HEK293 (cell line): ENCODE measurements at regions not wholly inside any gene's neighbourhood (a gene's known extent, or its start where the extent isn't known, plus 50 kb on each side); places are given as distances from the start of the nearest gene placed in this dataset.

ENCODE experiments used
- CTCF ChIA-PET: fragments of 350-600 bp; formaldehyde crosslinking; extraction: SDS; loops from one replicate; lab custom pipeline; 2021; ENCODE audit warnings: antibody characterized with exemption; lab: Yijun Ruan, JAX
- POLR2A ChIA-PET: fragments of 300-600 bp; formaldehyde crosslinking; extraction: SDS; loops from one replicate; lab custom pipeline; 2020; ENCODE audit warnings: antibody characterized with exemption, inconsistent platforms; lab: Yijun Ruan, JAX
- H3K27ac ChIP-seq: fragments of 200-500 bp; sonication (Bioruptor generic); 2 replicates; pipeline ENCODE4 v1.5.1; 2014; ENCODE audit warnings: low read depth, low read length, control low read depth, inconsistent platforms; ENCODE audit errors: extremely low read depth
- H3K36me3 ChIP-seq, 2 experiments: fragments of 200-500 bp in 1 of 2; sonication (Bioruptor generic) in 1 of 2; 1 replicate in 1 of 2; 2 replicates in 1 of 2; pipeline ENCODE4 v1.5.1; 2014 to 2017; ENCODE audit warnings: inconsistent platforms in 2 of 2, low read length in 2 of 2; ENCODE audit not compliant: control insufficient read depth in 2 of 2, insufficient read depth in 1 of 2
- H3K4me1 ChIP-seq: fragments of 200-500 bp; sonication (Bioruptor generic); 2 replicates; pipeline ENCODE4 v1.5.1; 2014; ENCODE audit warnings: mild to moderate bottlenecking, low read length, inconsistent platforms; ENCODE audit not compliant: control insufficient read depth, insufficient read depth
- H3K4me3 ChIP-seq: 2 replicates; pipeline ENCODE4 v1.5.1; 2011; ENCODE audit warnings: low read depth, mild to moderate bottlenecking, control low read depth, low read length, moderate library complexity
- H3K9me3 ChIP-seq: fragments of 200-500 bp; sonication (Bioruptor generic); 2 replicates; pipeline ENCODE4 v1.5.1; 2014; ENCODE audit warnings: low read depth, low read length, inconsistent platforms; ENCODE audit not compliant: control insufficient read depth, insufficient read depth
- HOXA7 ChIP-seq: sonication (generic); formaldehyde crosslinking; IDR thresholded peaks from 2 replicates; pipeline ENCODE4 v1.8.1; 2022; ENCODE audit warnings: missing genetic modification reagents, borderline replicate concordance
- KLF9 ChIP-seq: fragments of 450-650 bp; formaldehyde crosslinking; IDR thresholded peaks from 2 replicates; pipeline ENCODE4 v1.5.1; 2016; ENCODE audit warnings: missing biosample characterization, missing genetic modification characterization, low read depth
- MYNN ChIP-seq: fragments of 450-650 bp; formaldehyde crosslinking; IDR thresholded peaks from 2 replicates; pipeline ENCODE4 v1.5.1; 2016; ENCODE audit warnings: missing biosample characterization, missing genetic modification characterization, borderline replicate concordance
- OSR2 ChIP-seq: fragments of 450-650 bp; formaldehyde crosslinking; IDR thresholded peaks from 2 replicates; pipeline ENCODE4 v1.5.1; 2016; ENCODE audit warnings: missing biosample characterization, missing genetic modification characterization
- REPIN1 ChIP-seq: fragments of 450-650 bp; formaldehyde crosslinking; IDR thresholded peaks from 2 replicates; pipeline ENCODE4 v1.5.1; 2017; ENCODE audit warnings: missing biosample characterization, missing genetic modification characterization, low read depth
- ZBTB20 ChIP-seq: fragments of 450-650 bp; formaldehyde crosslinking; IDR thresholded peaks from 2 replicates; pipeline ENCODE4 v1.5.1; 2016; ENCODE audit warnings: missing biosample characterization, missing genetic modification characterization
- ZFHX2 ChIP-seq: fragments of 450-650 bp; formaldehyde crosslinking; conservative IDR thresholded peaks from 2 replicates; pipeline ENCODE4 v1.5.1; 2016; ENCODE audit warnings: missing biosample characterization, missing genetic modification characterization
- ZNF133 ChIP-seq: fragments of 450-650 bp; formaldehyde crosslinking; IDR thresholded peaks from 2 replicates; pipeline ENCODE4 v1.5.1; 2016; ENCODE audit warnings: missing biosample characterization, missing genetic modification characterization
- ZNF138 ChIP-seq: fragments of 450-650 bp; formaldehyde crosslinking; IDR thresholded peaks from 2 replicates; pipeline ENCODE4 v1.5.1; 2016; ENCODE audit warnings: missing biosample characterization, missing genetic modification characterization, borderline replicate concordance
- ZNF157 ChIP-seq: fragments of 450-650 bp; formaldehyde crosslinking; IDR thresholded peaks from 2 replicates; pipeline ENCODE4 v1.5.1; 2016; ENCODE audit warnings: missing biosample characterization, missing genetic modification characterization
- ZNF221 ChIP-seq: fragments of 450-650 bp; formaldehyde crosslinking; IDR thresholded peaks from 2 replicates; pipeline ENCODE4 v1.5.1; 2017; ENCODE audit warnings: missing biosample characterization, missing genetic modification characterization, borderline replicate concordance
- ZNF548 ChIP-seq: fragments of 450-650 bp; formaldehyde crosslinking; IDR thresholded peaks from 2 replicates; pipeline ENCODE4 v1.5.1; 2016; ENCODE audit warnings: missing biosample characterization, missing genetic modification characterization
- ZNF549 ChIP-seq: fragments of 450-650 bp; IDR thresholded peaks from 2 replicates; pipeline ENCODE4 v1.5.1; 2018; ENCODE audit warnings: missing biosample characterization, missing genetic modification characterization, mild to moderate bottlenecking, inconsistent platforms, moderate library complexity
- ZNF555 ChIP-seq: fragments of 450-650 bp; formaldehyde crosslinking; conservative IDR thresholded peaks from 2 replicates; pipeline ENCODE4 v1.5.1; 2017; ENCODE audit warnings: missing biosample characterization, mild to moderate bottlenecking, missing genetic modification characterization, inconsistent platforms
- ZNF571 ChIP-seq: fragments of 450-650 bp; formaldehyde crosslinking; IDR thresholded peaks from 2 replicates; pipeline ENCODE4 v1.5.0; 2017; ENCODE audit warnings: missing biosample characterization, missing genetic modification characterization
- ZNF585B ChIP-seq: fragments of 450-650 bp; formaldehyde crosslinking; IDR thresholded peaks from 2 replicates; pipeline ENCODE4 v1.5.1; 2016; ENCODE audit warnings: missing biosample characterization, missing genetic modification characterization
- ZNF600 ChIP-seq: fragments of 450-650 bp; formaldehyde crosslinking; IDR thresholded peaks from 2 replicates; pipeline ENCODE4 v1.5.1; 2016; ENCODE audit warnings: missing biosample characterization, missing genetic modification characterization
- ZNF670 ChIP-seq: fragments of 450-650 bp; formaldehyde crosslinking; IDR thresholded peaks from 2 replicates; pipeline ENCODE4 v1.5.1; 2016; ENCODE audit warnings: missing biosample characterization, missing genetic modification characterization, low read depth
- ZSCAN23 ChIP-seq: fragments of 450-650 bp; formaldehyde crosslinking; IDR thresholded peaks from 2 replicates; pipeline ENCODE4 v1.5.1; 2016; ENCODE audit warnings: missing biosample characterization, missing genetic modification characterization
- TF ChIP-seq, protein P1 (sequence below): fragments of 450-650 bp; formaldehyde crosslinking; IDR thresholded peaks from 2 replicates; pipeline ENCODE4 v1.5.1; 2016; ENCODE audit warnings: missing biosample characterization, missing genetic modification characterization
- TF ChIP-seq, protein P2 (sequence below): fragments of 450-650 bp; formaldehyde crosslinking; IDR thresholded peaks from 2 replicates; pipeline ENCODE4 v1.5.1; 2016; ENCODE audit warnings: missing biosample characterization, missing genetic modification characterization, low read depth
- TF ChIP-seq, protein P3 (sequence below): fragments of 450-650 bp; formaldehyde crosslinking; IDR thresholded peaks from 2 replicates; pipeline ENCODE4 v1.5.1; 2016; ENCODE audit warnings: missing biosample characterization, missing genetic modification characterization, borderline replicate concordance

DNA sequence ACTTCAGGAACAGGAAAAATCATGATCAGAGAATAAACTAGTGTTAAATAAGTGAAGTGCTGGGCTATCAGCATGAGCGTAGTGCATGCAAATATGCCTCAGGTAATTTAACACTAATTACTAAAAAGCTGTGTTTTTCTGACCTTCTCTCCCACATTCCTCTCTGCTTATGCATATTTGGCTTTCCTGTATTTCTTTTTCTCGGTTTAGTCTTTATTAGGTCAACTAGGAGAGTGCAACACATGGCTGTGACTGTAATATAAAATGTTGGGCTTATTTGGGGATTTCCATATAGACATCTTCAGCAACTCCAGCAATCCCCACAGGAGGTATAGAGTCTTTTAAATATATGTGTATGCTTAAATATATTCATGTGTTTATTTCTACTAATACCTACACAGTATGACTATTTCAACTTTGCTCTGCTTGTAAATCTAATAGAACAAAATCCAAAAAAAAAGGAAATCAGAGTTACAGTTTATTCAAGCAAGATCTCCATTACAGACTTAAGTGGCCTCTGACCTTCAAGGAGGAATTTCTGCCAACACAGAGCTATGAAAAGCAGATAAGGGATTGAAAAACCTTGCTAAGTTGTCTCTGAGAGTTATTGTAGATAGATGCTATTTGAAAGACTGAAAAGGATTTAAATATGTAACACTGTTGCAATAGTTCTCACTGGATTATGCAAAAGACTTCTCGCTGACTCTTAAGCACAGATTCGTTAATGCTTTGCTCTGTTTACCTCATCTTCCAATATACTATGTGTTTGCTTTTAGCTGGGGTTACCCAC, 359.5 kb upstream of the RGPD4 start (continued):
- TF ChIP-seq ZNF157 (tag by site-specific recombination) (no peak), ZBTB20 (tag by site-specific recombination) (no peak), ZNF138 (tag by site-specific recombination) (no peak), ZNF670 (tag by site-specific recombination) (no peak)
- TF ChIP-seq, protein P1, sequence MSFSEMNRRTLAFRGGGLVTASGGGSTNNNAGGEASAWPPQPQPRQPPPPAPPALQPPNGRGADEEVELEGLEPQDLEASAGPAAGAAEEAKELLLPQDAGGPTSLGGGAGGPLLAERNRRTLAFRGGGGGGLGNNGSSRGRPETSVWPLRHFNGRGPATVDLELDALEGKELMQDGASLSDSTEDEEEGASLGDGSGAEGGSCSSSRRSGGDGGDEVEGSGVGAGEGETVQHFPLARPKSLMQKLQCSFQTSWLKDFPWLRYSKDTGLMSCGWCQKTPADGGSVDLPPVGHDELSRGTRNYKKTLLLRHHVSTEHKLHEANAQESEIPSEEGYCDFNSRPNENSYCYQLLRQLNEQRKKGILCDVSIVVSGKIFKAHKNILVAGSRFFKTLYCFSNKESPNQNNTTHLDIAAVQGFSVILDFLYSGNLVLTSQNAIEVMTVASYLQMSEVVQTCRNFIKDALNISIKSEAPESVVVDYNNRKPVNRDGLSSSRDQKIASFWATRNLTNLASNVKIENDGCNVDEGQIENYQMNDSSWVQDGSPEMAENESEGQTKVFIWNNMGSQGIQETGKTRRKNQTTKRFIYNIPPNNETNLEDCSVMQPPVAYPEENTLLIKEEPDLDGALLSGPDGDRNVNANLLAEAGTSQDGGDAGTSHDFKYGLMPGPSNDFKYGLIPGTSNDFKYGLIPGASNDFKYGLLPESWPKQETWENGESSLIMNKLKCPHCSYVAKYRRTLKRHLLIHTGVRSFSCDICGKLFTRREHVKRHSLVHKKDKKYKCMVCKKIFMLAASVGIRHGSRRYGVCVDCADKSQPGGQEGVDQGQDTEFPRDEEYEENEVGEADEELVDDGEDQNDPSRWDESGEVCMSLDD (tag by site-specific recombination): no peak

DNA sequence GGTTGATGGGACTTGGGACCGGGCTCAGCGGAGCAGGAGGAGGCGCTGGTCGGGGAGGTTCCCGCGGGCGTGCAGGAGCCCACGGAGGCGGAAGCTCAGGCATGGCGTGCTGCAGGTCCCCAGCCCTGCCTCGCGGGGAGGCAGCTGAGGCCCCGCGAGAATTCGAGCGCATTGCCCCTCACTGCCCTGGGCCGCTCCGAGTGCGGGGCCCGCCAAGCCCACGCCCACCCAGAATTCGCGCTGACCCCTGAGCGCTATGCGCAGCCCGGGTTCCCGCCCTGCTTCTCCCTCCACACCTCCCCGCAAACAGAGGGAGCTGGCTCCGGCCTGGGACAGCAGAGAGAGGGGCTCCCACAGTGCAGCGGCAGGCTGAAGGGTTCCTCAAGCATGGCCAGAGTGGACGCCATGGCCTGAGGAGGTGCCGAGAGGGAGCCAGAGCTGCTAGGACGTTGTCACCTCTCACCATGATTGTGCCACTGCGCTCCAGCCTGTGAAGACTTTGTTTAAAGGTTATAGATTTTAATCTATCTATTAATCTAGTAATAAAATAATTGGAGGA, 357.2 kb upstream of the RGPD4 start:
- Histone ChIP-seq H3K4me3 (no peak overlapping the region), H3K36me3 (no peaks in the 10 kb centered on the region), H3K9me3 (no peaks in the 10 kb centered on the region), H3K27ac (no peak overlapping the region), H3K4me1 (no peaks in the 10 kb centered on the region)
- CTCF ChIA-PET: no interaction called here
- TF ChIP-seq HOXA7 (CRISPR knock-in tag): no peak
- TF ChIP-seq ZNF549 (tag by site-specific recombination): no peak
- no peak for TF ChIP-seq ZNF600 (tag by site-specific recombination)
- no peak for TF ChIP-seq ZNF133 (tag by site-specific recombination)
- no peak for TF ChIP-seq ZNF548 (tag by site-specific recombination)
- no peak for TF ChIP-seq OSR2 (tag by site-specific recombination)
- no peak for TF ChIP-seq MYNN (tag by site-specific recombination)
- POLR2A ChIA-PET: no interaction called here

DNA sequence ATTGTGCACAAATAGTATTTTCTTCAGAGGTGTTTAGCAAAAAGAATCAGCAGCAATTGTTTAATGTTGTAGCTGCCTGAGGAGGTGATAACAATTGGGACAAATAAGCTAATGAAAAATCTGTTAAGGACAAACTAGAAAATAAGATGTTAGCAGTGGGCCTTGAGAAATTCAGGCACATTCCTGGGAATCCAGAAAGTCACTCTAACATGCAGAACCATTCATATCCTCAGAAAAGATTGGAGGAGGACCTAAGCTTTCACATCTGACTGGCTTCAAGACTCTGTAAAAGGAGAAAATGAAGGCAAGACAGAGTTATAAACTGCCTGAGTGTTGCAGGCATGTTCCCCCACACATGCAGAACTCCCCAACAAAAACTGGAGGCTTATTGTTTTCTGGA, 353.5 kb upstream of the RGPD4 start:
- CTCF ChIA-PET: interaction anchor here (0.6 kb wide), 1 partner anchor 75 kb away, joined by 4 read pairs; no protein-coding TSS in a partner anchor
- POLR2A ChIA-PET: no interaction called here
- Histone ChIP-seq H3K9me3 (no peaks in the 10 kb centered on the region), H3K4me1 (no peaks in the 10 kb centered on the region), H3K27ac (no peak overlapping the region), H3K36me3 (no peaks in the 10 kb centered on the region), H3K4me3 (no peak overlapping the region)
- TF ChIP-seq MYNN (tag by site-specific recombination) (no peak), ZNF221 (tag by site-specific recombination) (no peak), ZNF585B (tag by site-specific recombination) (no peak), ZFHX2 (tag by site-specific recombination) (no peak), REPIN1 (tag by site-specific recombination) (no peak), ZNF571 (no peak), KLF9 (tag by site-specific recombination) (no peak), ZSCAN23 (tag by site-specific recombination) (no peak), ZNF555 (tag by site-specific recombination) (no peak)
- TF ChIP-seq, protein P2, sequence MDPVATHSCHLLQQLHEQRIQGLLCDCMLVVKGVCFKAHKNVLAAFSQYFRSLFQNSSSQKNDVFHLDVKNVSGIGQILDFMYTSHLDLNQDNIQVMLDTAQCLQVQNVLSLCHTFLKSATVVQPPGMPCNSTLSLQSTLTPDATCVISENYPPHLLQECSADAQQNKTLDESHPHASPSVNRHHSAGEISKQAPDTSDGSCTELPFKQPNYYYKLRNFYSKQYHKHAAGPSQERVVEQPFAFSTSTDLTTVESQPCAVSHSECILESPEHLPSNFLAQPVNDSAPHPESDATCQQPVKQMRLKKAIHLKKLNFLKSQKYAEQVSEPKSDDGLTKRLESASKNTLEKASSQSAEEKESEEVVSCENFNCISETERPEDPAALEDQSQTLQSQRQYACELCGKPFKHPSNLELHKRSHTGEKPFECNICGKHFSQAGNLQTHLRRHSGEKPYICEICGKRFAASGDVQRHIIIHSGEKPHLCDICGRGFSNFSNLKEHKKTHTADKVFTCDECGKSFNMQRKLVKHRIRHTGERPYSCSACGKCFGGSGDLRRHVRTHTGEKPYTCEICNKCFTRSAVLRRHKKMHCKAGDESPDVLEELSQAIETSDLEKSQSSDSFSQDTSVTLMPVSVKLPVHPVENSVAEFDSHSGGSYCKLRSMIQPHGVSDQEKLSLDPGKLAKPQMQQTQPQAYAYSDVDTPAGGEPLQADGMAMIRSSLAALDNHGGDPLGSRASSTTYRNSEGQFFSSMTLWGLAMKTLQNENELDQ (tag by site-specific recombination): no peak
- TF ChIP-seq, protein P3, sequence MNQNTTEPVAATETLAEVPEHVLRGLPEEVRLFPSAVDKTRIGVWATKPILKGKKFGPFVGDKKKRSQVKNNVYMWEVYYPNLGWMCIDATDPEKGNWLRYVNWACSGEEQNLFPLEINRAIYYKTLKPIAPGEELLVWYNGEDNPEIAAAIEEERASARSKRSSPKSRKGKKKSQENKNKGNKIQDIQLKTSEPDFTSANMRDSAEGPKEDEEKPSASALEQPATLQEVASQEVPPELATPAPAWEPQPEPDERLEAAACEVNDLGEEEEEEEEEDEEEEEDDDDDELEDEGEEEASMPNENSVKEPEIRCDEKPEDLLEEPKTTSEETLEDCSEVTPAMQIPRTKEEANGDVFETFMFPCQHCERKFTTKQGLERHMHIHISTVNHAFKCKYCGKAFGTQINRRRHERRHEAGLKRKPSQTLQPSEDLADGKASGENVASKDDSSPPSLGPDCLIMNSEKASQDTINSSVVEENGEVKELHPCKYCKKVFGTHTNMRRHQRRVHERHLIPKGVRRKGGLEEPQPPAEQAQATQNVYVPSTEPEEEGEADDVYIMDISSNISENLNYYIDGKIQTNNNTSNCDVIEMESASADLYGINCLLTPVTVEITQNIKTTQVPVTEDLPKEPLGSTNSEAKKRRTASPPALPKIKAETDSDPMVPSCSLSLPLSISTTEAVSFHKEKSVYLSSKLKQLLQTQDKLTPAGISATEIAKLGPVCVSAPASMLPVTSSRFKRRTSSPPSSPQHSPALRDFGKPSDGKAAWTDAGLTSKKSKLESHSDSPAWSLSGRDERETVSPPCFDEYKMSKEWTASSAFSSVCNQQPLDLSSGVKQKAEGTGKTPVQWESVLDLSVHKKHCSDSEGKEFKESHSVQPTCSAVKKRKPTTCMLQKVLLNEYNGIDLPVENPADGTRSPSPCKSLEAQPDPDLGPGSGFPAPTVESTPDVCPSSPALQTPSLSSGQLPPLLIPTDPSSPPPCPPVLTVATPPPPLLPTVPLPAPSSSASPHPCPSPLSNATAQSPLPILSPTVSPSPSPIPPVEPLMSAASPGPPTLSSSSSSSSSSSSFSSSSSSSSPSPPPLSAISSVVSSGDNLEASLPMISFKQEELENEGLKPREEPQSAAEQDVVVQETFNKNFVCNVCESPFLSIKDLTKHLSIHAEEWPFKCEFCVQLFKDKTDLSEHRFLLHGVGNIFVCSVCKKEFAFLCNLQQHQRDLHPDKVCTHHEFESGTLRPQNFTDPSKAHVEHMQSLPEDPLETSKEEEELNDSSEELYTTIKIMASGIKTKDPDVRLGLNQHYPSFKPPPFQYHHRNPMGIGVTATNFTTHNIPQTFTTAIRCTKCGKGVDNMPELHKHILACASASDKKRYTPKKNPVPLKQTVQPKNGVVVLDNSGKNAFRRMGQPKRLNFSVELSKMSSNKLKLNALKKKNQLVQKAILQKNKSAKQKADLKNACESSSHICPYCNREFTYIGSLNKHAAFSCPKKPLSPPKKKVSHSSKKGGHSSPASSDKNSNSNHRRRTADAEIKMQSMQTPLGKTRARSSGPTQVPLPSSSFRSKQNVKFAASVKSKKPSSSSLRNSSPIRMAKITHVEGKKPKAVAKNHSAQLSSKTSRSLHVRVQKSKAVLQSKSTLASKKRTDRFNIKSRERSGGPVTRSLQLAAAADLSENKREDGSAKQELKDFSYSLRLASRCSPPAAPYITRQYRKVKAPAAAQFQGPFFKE (tag by site-specific recombination): no peak
